GM19467 (cell line): ENCODE measurements at regions not wholly inside any gene's neighbourhood (a gene's known extent, or its start where the extent isn't known, plus 50 kb on each side); places are given as distances from the start of the nearest gene placed in this dataset.

Experiments
- ATAC-seq: cut with Tn5 transposase; IDR thresholded peaks from one replicate; pipeline ENCODE4 v1.9.1; 2021; ENCODE audit warnings: mild to moderate bottlenecking, moderate library complexity; ENCODE audit not compliant: unreplicated experiment

- no peak for ATAC-seq
Observed at GRCh38 chr4:3852309-3852708, 86.1 kb downstream of the ADRA2C start.

GRCh38 chr4:3852711-3853110, 86.5 kb downstream of the ADRA2C start:
- ATAC-seq, result no peak

- ATAC-seq, result no peak
Observed at GRCh38 chr4:3853388-3854035, 87.3 kb downstream of the ADRA2C start.

GRCh38 chr4:3854661-3855060, 88.5 kb downstream of the ADRA2C start:
- no peak for ATAC-seq

- no peak for ATAC-seq
Observed at GRCh38 chr4:3855646-3856045, 89.5 kb downstream of the ADRA2C start.

GRCh38 chr4:3856604-3857204, 90.5 kb downstream of the ADRA2C start:
- no peak for ATAC-seq

GRCh38 chr4:3857269-3857926, 91.2 kb downstream of the ADRA2C start:
- ATAC-seq, result no peak

GRCh38 chr4:3858046-3858730, 92.0 kb downstream of the ADRA2C start:
- ATAC-seq, result no peak

GRCh38 chr4:3858765-3859388, 92.7 kb downstream of the ADRA2C start:
- ATAC-seq, result no peak

GRCh38 chr4:3859571-3859970, 93.4 kb downstream of the ADRA2C start:
- ATAC-seq, result no peak

- ATAC-seq, result no peak
Observed at GRCh38 chr4:3860061-3860912, 94.1 kb downstream of the ADRA2C start.

- ATAC-seq, result no peak
Observed at GRCh38 chr4:3860913-3861636, 94.9 kb downstream of the ADRA2C start.

GRCh38 chr4:3861720-3862639, 95.8 kb downstream of the ADRA2C start:
- ATAC-seq, result no peak

GRCh38 chr4:3862640-3863420, 96.6 kb downstream of the ADRA2C start:
- ATAC-seq, result no peak

- no peak for ATAC-seq
Observed at GRCh38 chr4:3863841-3864741, 97.9 kb downstream of the ADRA2C start.

GRCh38 chr4:3864742-3865721, 98.8 kb downstream of the ADRA2C start:
- no peak for ATAC-seq
